DND-41 (cell line): ENCODE measurements at regions not wholly inside any gene's neighbourhood (a gene's known extent, or its start where the extent isn't known, plus 50 kb on each side); places are given as distances from the start of the nearest gene placed in this dataset.
"Not testable (repeated sequence)": the region's sequence is repeated elsewhere in the genome, so short reads cannot be mapped to it uniquely, and the experiment has no call there.

Experiments
- EZH2 ChIP-seq: IDR thresholded peaks from 3 replicates; pipeline ENCODE4 v1.6.1; 2012; ENCODE audit warnings: borderline replicate concordance, low read depth, mild to moderate bottlenecking, moderate library complexity, low read length, inconsistent platforms; ENCODE audit not compliant: severe bottlenecking
- TF ChIP-seq, protein P1 (sequence below): IDR thresholded peaks from 2 replicates; pipeline ENCODE4 v1.5.1; 2012; ENCODE audit warnings: borderline replicate concordance, low read length, moderate library complexity, mild to moderate bottlenecking; ENCODE audit not compliant: poor library complexity, severe bottlenecking; ENCODE audit errors: extremely low read depth

DNA sequence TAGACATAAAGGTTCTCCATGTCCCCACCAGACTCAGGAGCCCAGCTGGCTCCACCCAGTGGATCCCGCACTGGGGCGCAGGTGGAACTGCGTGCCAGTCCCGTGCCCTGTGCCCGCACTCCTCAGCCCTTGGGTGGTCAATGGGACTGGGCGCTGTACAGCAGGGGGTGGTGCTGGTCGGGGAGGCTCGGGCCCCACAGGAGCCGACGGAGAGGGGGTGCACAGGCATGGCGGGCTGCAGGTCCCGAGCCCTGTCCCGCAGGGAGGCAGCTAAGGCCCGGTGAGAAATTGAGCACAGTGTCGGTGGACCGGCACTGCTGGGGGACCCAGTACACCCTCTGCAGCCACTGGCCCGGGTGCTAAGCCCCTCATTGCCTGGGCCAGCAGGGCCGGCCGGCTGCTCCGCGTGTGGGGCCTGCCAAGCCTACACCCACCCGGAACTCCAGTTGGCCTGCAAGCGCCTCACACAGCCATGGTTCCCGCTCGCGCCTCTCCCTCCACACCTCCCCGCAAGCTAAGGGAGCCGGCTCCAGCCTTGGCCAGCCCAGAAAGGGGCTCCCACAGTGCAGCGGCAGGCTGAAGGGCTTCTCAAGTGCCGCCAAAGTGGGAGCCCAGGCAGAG lies 832.9 kb downstream of the CENPC start:
- TF ChIP-seq, protein P1, sequence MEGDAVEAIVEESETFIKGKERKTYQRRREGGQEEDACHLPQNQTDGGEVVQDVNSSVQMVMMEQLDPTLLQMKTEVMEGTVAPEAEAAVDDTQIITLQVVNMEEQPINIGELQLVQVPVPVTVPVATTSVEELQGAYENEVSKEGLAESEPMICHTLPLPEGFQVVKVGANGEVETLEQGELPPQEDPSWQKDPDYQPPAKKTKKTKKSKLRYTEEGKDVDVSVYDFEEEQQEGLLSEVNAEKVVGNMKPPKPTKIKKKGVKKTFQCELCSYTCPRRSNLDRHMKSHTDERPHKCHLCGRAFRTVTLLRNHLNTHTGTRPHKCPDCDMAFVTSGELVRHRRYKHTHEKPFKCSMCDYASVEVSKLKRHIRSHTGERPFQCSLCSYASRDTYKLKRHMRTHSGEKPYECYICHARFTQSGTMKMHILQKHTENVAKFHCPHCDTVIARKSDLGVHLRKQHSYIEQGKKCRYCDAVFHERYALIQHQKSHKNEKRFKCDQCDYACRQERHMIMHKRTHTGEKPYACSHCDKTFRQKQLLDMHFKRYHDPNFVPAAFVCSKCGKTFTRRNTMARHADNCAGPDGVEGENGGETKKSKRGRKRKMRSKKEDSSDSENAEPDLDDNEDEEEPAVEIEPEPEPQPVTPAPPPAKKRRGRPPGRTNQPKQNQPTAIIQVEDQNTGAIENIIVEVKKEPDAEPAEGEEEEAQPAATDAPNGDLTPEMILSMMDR, result not testable (repeated sequence)
- not testable (repeated sequence) for TF ChIP-seq EZH2
